ENCODE measurements at regions not wholly inside any gene's neighbourhood (a gene's known extent, or its start where the extent isn't known, plus 50 kb on each side); places are given as distances from the start of the nearest gene placed in this dataset.

- dilution Hi-C loops (cut with MboI; ENCODE audit: extremely low pct_ligation_motif_present, low sequenced_read_pairs): no loop called here
- POLR2A ChIA-PET: no interaction called here
- peak; percentile 14 for DNase-seq (ENCODE audit: low read depth, low spot score)
- FAIRE-seq: no peak
- no TSS peak for BruUV-seq (replicated peaks)
- Histone ChIP-seq H3K9me1 (replicated peaks; ENCODE audit: control insufficient read depth, extremely low read depth, insufficient read depth, low read length) (no peaks in the 10 kb centered on the region), H2AFZ (ENCODE audit: low read depth, low read length) (no peak overlapping the region), H4K20me1 (replicated peaks; ENCODE audit: control insufficient read depth, extremely low read depth, insufficient read depth, low read length) (no peaks in the 10 kb centered on the region), H3K36me3 (ENCODE audit: control insufficient read depth in 2 of 2, extremely low read depth in 1 of 2, insufficient read depth in 2 of 2, low read length in 2 of 2) (no peaks in the 10 kb centered on the region), H3K9ac (replicated peaks; ENCODE audit: extremely low read depth, insufficient read depth, low read length) (no peak overlapping the region), H3K27me3 (ENCODE audit: control insufficient read depth in 2 of 2, insufficient read depth in 2 of 2, low read length in 2 of 2) (no peaks in the 10 kb centered on the region), H3K4me3 (replicated peaks in 1 of 3; ENCODE audit: insufficient read depth in 1 of 3, low read depth in 1 of 3, low read length in 3 of 3) (no peak overlapping the region), H3K27ac (ENCODE audit: insufficient read depth, low read depth, low read length) (no peak overlapping the region), H3K9me3 (replicated peaks; ENCODE audit: control insufficient read depth, insufficient read depth, low read length) (no peaks in the 10 kb centered on the region), H3K4me1 (ENCODE audit: control insufficient read depth, extremely low read depth, insufficient read depth, low read length) (no peaks in the 10 kb centered on the region), H3K4me2 (ENCODE audit: insufficient read depth, low read length) (no peak overlapping the region), H3K79me2 (ENCODE audit: control insufficient read depth, insufficient read depth, low read length) (no peaks in the 10 kb centered on the region)
- intact Hi-C loops (cut with micrococcal nuclease): no loop called here
- CTCF ChIA-PET: interaction anchor here (0.7 to 2.8 kb wide), 5 partner anchors 12 to 336 kb away, joined by 3 to 14 read pairs (median 3); no protein-coding TSS in a partner anchor
- TF ChIP-seq FOS (IDR thresholded peaks at IDR 0.05; ENCODE audit: borderline replicate concordance, insufficient read depth, low read length): no peak
- TF ChIP-seq GATA2 (IDR thresholded peaks at IDR 0.05; ENCODE audit: insufficient read depth, insufficient read length, low read depth, low read length): no peak
- TF ChIP-seq POLR2A (IDR thresholded peaks at IDR 0.05; ENCODE audit: low read depth, low read length): no peak
- TF ChIP-seq MYC (IDR thresholded peaks at IDR 0.05; ENCODE audit: low read depth, low read length): no peak
- no peak for TF ChIP-seq POLR2AphosphoS5 (IDR thresholded peaks at IDR 0.05; ENCODE audit: insufficient read depth, low read depth, low read length)
- TF ChIP-seq CTCF (IDR thresholded peaks at IDR 0.05; ENCODE audit: extremely low read depth in 1 of 2, insufficient read depth in 1 of 2, low read depth in 1 of 2, low read length in 2 of 2): no peak
- no peak for TF ChIP-seq MAX (IDR thresholded peaks at IDR 0.05; ENCODE audit: insufficient read depth, insufficient read length)
- TF ChIP-seq EZH2 (IDR thresholded peaks at IDR 0.05; ENCODE audit: borderline replicate concordance, low read depth, low read length, severe bottlenecking): no peak
- no peak for TF ChIP-seq JUN (IDR thresholded peaks at IDR 0.05; ENCODE audit: borderline replicate concordance, insufficient read depth, insufficient read length, low read depth)
Observed at GRCh38 chr13:95497381-95497807, 55.1 kb upstream of the CLDN10 start.
